ENCODE measurements at regions not wholly inside any gene's neighbourhood (a gene's known extent, or its start where the extent isn't known, plus 50 kb on each side); places are given as distances from the start of the nearest gene placed in this dataset.

- TF ChIP-seq POLR2A (IDR thresholded peaks at IDR 0.05) (no peak), CTCF (IDR thresholded peaks at IDR 0.05) (no peak), POLR2AphosphoS5 (IDR thresholded peaks at IDR 0.05; ENCODE audit: insufficient read depth in 1 of 2, low read depth in 1 of 2) (no peak)
Observed at GRCh38 chr14:76551906-76552305, 176.0 kb downstream of the ESRRB start.

Data from vagina (tissue), 2 donors.